ENCODE measurements at regions not wholly inside any gene's neighbourhood (a gene's known extent, or its start where the extent isn't known, plus 50 kb on each side); places are given as distances from the start of the nearest gene placed in this dataset.

GRCh38 chr17:62892061-62892675, 73.9 kb upstream of the TANC2 start:
- POLR2A ChIA-PET: no interaction called here
- H3K9me3 Mint-ChIP-seq: peaks cover 5% of the 10 kb centered on the region
- intact Hi-C loops (cut with micrococcal nuclease): no loop called here
- no peak overlapping the region for H3K4me3 Mint-ChIP-seq
- peaks cover 14% of the 10 kb centered on the region for H3K27me3 Mint-ChIP-seq
- TF ChIP-seq CTCF (IDR thresholded peaks at IDR 0.05): no peak
- ATAC-seq (ENCODE audit: low read depth) (no peak), DNase-seq (no peak)
- no peaks in the 10 kb centered on the region for H3K36me3 Mint-ChIP-seq (ENCODE audit: low read depth)
- no peak overlapping the region for H3K27ac Mint-ChIP-seq
- CTCF ChIA-PET: no interaction called here
- no peaks in the 10 kb centered on the region for H3K4me1 Mint-ChIP-seq

DNA sequence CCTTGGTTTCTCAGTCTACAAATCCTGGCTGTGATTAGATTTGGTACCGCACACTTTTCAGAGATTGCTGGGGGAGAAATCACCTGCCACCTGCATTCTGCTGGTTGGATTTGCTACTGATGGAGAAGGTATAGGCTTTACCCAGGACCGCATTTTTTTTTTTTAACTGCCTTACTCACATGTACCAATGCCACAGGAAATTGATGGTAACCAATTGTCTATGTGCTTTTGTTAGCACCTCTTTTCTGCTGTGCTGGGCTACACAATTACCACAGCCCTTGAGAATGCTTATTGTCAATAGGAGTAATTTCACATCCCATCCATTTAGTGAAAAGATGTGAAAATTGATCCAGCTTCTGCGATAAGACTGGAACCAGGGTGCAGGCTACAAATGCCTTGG, 74.4 kb upstream of the TANC2 start:
- Mint-ChIP-seq H3K27ac (no peak overlapping the region), H3K4me3 (no peak overlapping the region), H3K4me1 (no peaks in the 10 kb centered on the region), H3K27me3 (peaks cover 9% of the 10 kb centered on the region), H3K9me3 (peaks cover 5% of the 10 kb centered on the region), H3K36me3 (ENCODE audit: low read depth) (no peaks in the 10 kb centered on the region)
- ChIA-PET POLR2A (no interaction called here), CTCF (no interaction called here)
- DNase-seq (no peak), ATAC-seq (ENCODE audit: low read depth) (no peak)
- intact Hi-C loops (cut with micrococcal nuclease): no loop called here
- no peak for TF ChIP-seq CTCF (IDR thresholded peaks at IDR 0.05)

DNA sequence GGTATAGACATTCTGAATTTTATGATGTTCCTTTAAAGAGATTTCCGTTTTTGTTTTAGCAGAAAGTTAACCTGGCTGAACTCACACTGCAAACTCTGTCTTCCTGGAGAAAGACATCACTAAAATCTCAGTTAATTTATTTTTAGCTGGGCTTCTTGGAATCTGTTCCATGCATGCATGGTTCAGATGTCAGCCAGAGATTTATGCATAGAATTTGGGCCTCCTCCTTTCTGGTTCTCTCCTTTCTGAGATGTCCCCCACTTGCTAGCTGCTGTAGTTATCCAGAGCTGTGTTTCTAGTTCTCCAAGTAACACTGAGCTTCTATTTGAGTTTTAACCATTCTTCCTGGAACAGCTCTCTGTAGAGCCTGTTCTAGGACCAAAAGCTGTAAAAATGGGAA, 77.3 kb upstream of the TANC2 start:
- H3K36me3 Mint-ChIP-seq (ENCODE audit: low read depth): no peaks in the 10 kb centered on the region
- peaks cover 9% of the 10 kb centered on the region for H3K27me3 Mint-ChIP-seq
- POLR2A ChIA-PET: no interaction called here
- no peak overlapping the region for H3K4me3 Mint-ChIP-seq
- intact Hi-C loops (cut with micrococcal nuclease): no loop called here
- ATAC-seq (ENCODE audit: low read depth) (no peak), DNase-seq (no peak)
- peaks cover 5% of the 10 kb centered on the region for H3K9me3 Mint-ChIP-seq
- no peak overlapping the region for H3K27ac Mint-ChIP-seq
- H3K4me1 Mint-ChIP-seq: no peaks in the 10 kb centered on the region
- no peak for TF ChIP-seq CTCF (IDR thresholded peaks at IDR 0.05)
- CTCF ChIA-PET: no interaction called here

- no peak for ATAC-seq (ENCODE audit: low read depth)
- H3K9me3 Mint-ChIP-seq: peaks cover 5% of the 10 kb centered on the region
- no peaks in the 10 kb centered on the region for H3K4me1 Mint-ChIP-seq
- no peak overlapping the region for H3K4me3 Mint-ChIP-seq
- intact Hi-C loops (cut with micrococcal nuclease): no loop called here
- POLR2A ChIA-PET: no interaction called here
- no peak for DNase-seq
- H3K27me3 Mint-ChIP-seq: peaks cover 9% of the 10 kb centered on the region
- H3K27ac Mint-ChIP-seq: no peak overlapping the region
- CTCF ChIA-PET: no interaction called here
- TF ChIP-seq CTCF (IDR thresholded peaks at IDR 0.05): no peak
- no peaks in the 10 kb centered on the region for H3K36me3 Mint-ChIP-seq (ENCODE audit: low read depth)
These were observed 77.9 kb upstream of the TANC2 start for GRCh38 chr17:62888148-62888547.

- H3K36me3 Mint-ChIP-seq (ENCODE audit: low read depth): no peaks in the 10 kb centered on the region
These were observed 78.6 kb upstream of the TANC2 start for GRCh38 chr17:62887437-62887836.

More at GRCh38 chr17:62887437-62887836, 78.6 kb upstream of the TANC2 start:
- Mint-ChIP-seq H3K4me1 (no peaks in the 10 kb centered on the region), H3K27me3 (peaks cover 9% of the 10 kb centered on the region), H3K27ac (no peak overlapping the region), H3K9me3 (peaks cover 5% of the 10 kb centered on the region), H3K4me3 (no peak overlapping the region)
- no peak for DNase-seq
- intact Hi-C loops (cut with micrococcal nuclease): no loop called here
- ChIA-PET POLR2A (no interaction called here), CTCF (no interaction called here)
- no peak for ATAC-seq (ENCODE audit: low read depth)
- no peak for TF ChIP-seq CTCF (IDR thresholded peaks at IDR 0.05)
